ENCODE measurements at regions not wholly inside any gene's neighbourhood (a gene's known extent, or its start where the extent isn't known, plus 50 kb on each side); places are given as distances from the start of the nearest gene placed in this dataset.

GRCh38 chr4:22072240-22072639 is 123.7 kb upstream of the KCNIP4 start (continued):
- TF ChIP-seq PCBP1 (IDR thresholded peaks at IDR 0.05; ENCODE audit: borderline replicate concordance, low read depth, low read length): no peak
- no peak for TF ChIP-seq EP300 (IDR thresholded peaks at IDR 0.05; ENCODE audit: low read depth in 2 of 2, low read length in 2 of 2)
- TF ChIP-seq EP300 (CRISPR knock-in tag; IDR thresholded peaks at IDR 0.05; ENCODE audit: borderline replicate concordance): no peak
- TF ChIP-seq ZBTB38 (CRISPR knock-in tag; IDR thresholded peaks at IDR 0.05): no peak

DNA sequence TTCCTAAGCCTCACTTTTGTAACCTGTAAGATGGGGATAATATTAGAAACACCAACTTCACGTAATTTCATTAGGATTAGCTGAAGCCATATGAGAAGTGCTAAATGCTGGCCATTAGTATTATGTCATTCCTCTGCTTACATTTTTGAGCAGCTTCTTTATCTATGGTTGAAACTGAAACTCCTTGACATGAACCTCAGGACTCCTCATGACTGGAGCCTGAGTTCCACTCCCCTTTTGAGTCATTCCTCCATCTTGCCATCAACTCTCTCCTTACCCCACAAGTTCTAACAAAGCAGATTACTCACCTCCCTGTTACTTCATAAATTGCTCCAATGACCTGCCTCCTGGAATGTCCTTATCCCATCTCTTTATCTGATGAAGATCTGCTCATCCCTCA is 123.2 kb upstream of the KCNIP4 start:
- no TSS peak for BruUV-seq (replicated peaks)
- Histone ChIP-seq H3K4me3 (replicated peaks in 1 of 3; ENCODE audit: insufficient read depth in 1 of 3, low read depth in 2 of 3, low read length in 3 of 3) (no peak overlapping the region), H3K27me3 (ENCODE audit: control insufficient read depth in 1 of 2, insufficient read depth in 2 of 2, low read length in 2 of 2) (no peaks in the 10 kb centered on the region), H3K4me2 (ENCODE audit: low read depth, low read length) (no peak overlapping the region), H2AFZ (ENCODE audit: low read length) (no peak overlapping the region), H3K9ac (ENCODE audit: insufficient read depth, low read depth, low read length) (no peak overlapping the region), H3K27ac (ENCODE audit: extremely low read length, insufficient read depth, low read length) (no peak overlapping the region), H4K20me1 (ENCODE audit: insufficient read depth, low read length) (no peaks in the 10 kb centered on the region), H3K79me2 (ENCODE audit: insufficient read depth, low read length) (no peaks in the 10 kb centered on the region), H3K9me3 (ENCODE audit: low read length) (no peaks in the 10 kb centered on the region; the same call in 1 of the 2 replicates), H3K4me1 (ENCODE audit: insufficient read depth, low read length) (no peaks in the 10 kb centered on the region), H3K36me3 (replicated peaks in 1 of 2; ENCODE audit: control insufficient read depth in 1 of 2, insufficient read depth in 2 of 2, low read length in 2 of 2) (no peaks in the 10 kb centered on the region)
- CTCF ChIA-PET (ENCODE audit: low intra/inter-chr PET ratio, low total read pairs): no interaction called here
- POLR2A ChIA-PET: no interaction called here
- in situ Hi-C loops (cut with HindIII; ENCODE audit: extremely low pct_ligation_motif_present, low pct_unique_long_range_greater_than_20kb) (no loop called here), intact Hi-C loops (cut with micrococcal nuclease; ENCODE audit: unreplicated experiment) (no loop called here)
- WGBS (ENCODE audit: low lambda C conversion rate): 0% methylated on average over 1 of the region's 1 CpG
- DNase-seq (ENCODE audit: low spot score) (no peak), FAIRE-seq (no peak), ATAC-seq (no peak)
- TF ChIP-seq ZBTB42 (CRISPR knock-in tag; IDR thresholded peaks at IDR 0.05) (no peak), ZNF850 (CRISPR knock-in tag; conservative IDR thresholded peaks at IDR 0.05) (no peak), ZFP41 (CRISPR knock-in tag; IDR thresholded peaks at IDR 0.05; ENCODE audit: borderline replicate concordance) (no peak), ZNF256 (CRISPR knock-in tag; conservative IDR thresholded peaks at IDR 0.05) (no peak), ARNTL (CRISPR knock-in tag; IDR thresholded peaks at IDR 0.05) (no peak), ZNF234 (CRISPR knock-in tag; conservative IDR thresholded peaks at IDR 0.05) (no peak), ZNF674 (CRISPR knock-in tag; IDR thresholded peaks at IDR 0.05; ENCODE audit: low read depth) (no peak), ZBTB43 (CRISPR knock-in tag; conservative IDR thresholded peaks at IDR 0.05) (no peak), YEATS2 (CRISPR knock-in tag; IDR thresholded peaks at IDR 0.05; ENCODE audit: borderline replicate concordance) (no peak)
- TF ChIP-seq, protein P1, sequence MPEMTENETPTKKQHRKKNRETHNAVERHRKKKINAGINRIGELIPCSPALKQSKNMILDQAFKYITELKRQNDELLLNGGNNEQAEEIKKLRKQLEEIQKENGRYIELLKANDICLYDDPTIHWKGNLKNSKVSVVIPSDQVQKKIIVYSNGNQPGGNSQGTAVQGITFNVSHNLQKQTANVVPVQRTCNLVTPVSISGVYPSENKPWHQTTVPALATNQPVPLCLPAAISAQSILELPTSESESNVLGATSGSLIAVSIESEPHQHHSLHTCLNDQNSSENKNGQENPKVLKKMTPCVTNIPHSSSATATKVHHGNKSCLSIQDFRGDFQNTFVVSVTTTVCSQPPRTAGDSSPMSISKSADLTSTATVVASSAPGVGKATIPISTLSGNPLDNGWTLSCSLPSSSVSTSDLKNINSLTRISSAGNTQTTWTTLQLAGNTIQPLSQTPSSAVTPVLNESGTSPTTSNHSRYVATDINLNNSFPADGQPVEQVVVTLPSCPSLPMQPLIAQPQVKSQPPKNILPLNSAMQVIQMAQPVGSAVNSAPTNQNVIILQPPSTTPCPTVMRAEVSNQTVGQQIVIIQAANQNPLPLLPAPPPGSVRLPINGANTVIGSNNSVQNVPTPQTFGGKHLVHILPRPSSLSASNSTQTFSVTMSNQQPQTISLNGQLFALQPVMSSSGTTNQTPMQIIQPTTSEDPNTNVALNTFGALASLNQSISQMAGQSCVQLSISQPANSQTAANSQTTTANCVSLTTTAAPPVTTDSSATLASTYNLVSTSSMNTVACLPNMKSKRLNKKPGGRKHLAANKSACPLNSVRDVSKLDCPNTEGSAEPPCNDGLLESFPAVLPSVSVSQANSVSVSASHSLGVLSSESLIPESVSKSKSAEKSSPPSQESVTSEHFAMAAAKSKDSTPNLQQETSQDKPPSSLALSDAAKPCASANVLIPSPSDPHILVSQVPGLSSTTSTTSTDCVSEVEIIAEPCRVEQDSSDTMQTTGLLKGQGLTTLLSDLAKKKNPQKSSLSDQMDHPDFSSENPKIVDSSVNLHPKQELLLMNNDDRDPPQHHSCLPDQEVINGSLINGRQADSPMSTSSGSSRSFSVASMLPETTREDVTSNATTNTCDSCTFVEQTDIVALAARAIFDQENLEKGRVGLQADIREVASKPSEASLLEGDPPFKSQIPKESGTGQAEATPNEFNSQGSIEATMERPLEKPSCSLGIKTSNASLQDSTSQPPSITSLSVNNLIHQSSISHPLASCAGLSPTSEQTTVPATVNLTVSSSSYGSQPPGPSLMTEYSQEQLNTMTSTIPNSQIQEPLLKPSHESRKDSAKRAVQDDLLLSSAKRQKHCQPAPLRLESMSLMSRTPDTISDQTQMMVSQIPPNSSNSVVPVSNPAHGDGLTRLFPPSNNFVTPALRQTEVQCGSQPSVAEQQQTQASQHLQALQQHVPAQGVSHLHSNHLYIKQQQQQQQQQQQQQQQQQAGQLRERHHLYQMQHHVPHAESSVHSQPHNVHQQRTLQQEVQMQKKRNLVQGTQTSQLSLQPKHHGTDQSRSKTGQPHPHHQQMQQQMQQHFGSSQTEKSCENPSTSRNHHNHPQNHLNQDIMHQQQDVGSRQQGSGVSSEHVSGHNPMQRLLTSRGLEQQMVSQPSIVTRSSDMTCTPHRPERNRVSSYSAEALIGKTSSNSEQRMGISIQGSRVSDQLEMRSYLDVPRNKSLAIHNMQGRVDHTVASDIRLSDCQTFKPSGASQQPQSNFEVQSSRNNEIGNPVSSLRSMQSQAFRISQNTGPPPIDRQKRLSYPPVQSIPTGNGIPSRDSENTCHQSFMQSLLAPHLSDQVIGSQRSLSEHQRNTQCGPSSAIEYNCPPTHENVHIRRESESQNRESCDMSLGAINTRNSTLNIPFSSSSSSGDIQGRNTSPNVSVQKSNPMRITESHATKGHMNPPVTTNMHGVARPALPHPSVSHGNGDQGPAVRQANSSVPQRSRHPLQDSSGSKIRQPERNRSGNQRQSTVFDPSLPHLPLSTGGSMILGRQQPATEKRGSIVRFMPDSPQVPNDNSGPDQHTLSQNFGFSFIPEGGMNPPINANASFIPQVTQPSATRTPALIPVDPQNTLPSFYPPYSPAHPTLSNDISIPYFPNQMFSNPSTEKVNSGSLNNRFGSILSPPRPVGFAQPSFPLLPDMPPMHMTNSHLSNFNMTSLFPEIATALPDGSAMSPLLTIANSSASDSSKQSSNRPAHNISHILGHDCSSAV (CRISPR knock-in tag; IDR thresholded peaks at IDR 0.05; ENCODE audit: borderline replicate concordance): no peak
